Stimulated activated CD4-positive, alpha-beta T cell treated with anti-CD3 and anti-CD28 coated beads, Interleukin-4, amount 100 ng/mL, for 24 hours (primary cell): ENCODE measurements at regions not wholly inside any gene's neighbourhood (a gene's known extent, or its start where the extent isn't known, plus 50 kb on each side); places are given as distances from the start of the nearest gene placed in this dataset.

Source experiments
- DNase-seq: peaks from one replicate; pipeline ENCODE4 v3.0.0-alpha.2; 2020

DNA sequence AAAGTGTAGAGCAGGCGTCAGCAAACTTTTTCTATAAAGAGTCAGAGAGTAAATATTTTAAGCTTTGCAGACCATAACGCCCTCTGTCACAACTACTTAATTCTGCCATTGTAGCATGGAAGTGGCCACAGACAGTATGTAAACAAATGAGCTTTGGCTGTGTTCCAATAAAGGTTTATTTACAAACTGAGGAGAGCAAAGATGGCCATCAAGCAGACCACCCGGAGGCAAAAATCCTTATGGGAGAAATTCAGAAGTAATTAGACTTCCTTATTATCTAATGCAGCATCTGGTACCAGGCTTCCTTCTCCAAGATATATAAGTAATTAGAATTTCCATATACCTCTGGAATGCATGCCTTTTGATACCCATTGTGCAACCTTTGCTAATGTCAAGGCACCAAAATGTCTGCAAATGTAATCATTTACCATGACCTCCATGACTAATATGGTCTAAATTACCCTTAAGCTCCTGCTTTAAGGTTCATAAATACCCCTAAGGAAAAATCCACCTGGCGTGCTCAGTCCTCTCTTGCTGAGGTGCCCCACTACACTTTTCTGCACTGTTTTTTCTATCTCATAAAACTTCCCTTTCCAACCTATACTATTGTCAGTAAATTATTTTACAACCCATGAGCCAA lies 377.8 kb downstream of the MATN1 start:
- DNase-seq: no peak

DNA sequence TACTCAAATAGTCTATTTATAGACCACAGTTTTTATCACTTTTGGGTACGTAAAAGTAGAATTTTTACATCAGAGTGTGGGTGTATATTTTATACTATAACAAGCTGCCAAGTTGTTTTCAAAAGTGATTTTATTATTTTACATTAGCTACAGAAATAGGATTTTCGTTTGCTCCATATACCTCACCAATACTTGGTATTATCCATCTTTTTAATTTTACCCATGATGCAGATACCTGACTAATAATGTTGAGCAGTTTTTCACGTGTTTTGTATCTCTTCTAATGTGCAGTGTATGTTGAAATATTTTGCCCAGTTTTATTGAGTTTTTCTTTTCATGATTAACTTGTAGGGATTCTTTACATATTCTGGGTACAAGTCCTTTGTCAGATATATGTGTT lies 379.8 kb downstream of the MATN1 start:
- DNase-seq: no peak

DNA sequence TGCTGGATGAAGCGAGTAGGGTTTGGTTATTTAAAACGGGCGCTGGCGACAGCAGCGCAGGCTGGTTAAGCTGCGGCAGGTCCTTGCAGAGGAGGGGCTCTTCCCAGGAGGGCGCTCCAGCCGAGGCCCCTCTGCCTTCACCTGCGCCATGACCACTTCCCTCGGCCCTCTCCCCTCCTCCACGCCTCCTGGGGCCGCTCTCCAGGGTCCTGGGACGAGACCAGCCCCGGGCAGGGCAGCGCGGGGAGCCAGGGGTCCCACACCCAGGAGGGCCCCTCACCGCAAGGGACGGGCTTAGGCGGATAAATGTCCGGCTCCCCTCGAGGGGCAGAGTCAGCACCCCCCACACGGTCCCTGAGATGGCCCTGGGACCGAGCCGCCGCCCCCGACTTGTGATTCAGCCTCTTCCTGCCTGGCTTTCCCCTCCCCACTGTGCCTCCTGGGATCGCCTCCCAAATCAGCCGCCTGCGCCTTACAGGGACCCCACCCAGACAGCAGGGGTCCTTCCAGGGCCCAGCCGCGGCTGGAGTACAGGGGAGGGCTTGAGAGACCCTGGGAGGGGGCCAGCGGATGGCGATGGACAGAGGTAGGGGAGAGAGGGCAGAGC lies 380.7 kb downstream of the MATN1 start:
- DNase-seq: no peak

DNA sequence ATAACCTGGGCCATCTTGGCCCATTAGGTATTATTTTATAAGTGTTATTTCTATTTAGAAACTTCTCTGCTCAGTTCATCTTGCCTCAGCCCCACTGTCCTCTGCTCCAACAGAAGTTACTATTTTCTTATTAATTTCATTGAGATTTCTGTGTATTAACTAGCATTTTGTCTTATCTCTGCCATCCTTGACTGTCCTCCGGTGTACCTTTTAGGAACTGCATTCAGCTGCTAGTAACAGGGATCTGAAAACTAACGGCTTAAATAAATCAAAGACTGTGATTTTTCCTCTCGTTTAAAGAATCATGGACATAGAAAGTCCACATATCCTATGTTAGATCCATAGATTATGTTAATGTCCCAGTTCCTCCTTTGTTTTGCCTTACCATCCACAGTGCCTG lies 382.5 kb downstream of the MATN1 start:
- DNase-seq: no peak

DNA sequence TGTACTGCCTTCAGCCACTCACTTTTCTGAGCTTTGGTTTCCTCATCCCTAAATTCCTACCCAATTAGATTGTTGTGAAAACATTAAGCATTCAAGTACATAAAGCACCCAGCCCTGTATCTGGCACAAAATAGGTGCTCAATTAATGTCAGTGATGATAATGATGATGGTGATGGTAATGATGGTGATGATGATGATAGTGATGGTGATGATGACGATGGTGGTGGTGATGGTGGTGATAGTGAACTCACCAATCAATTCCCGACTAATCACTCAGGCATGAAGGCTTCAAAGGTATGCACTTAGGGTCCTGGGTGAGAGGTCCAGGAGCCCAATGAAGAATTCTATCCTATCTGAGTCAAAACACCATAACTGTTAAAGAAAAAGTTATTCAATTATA lies 383.5 kb downstream of the MATN1 start:
- no peak for DNase-seq

DNA sequence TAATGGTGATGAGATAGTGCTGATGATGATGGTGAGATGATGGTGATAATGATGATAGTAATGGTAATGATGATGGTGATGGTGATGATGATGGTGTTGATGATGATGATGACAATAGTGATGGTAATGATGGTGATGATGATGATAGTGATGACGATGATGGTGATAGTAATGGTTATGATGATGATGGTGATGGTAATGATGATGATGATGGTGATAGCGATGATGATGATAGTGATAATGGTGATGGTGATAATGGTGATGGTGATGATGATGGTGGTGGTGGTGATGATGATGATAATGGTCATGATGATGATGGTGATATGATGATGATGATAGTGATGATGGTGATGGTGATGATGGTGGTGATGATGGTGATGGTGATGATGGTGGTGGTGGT lies 384.6 kb downstream of the MATN1 start:
- DNase-seq: no peak

DNA sequence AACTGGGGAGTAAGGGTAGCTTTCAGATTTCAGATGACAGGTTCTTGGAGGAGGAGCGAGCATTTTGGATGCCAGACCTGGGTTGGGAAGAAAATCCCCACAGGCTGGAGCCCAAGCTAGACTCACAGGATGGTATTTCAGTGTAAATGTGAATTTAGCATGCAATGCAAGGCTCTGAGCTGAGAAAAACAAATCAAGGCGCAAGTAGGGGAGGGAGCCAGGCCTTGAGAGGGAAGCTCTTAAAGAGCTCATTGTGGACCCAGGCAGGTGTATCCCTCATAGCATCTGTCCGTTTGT lies 386.1 kb downstream of the MATN1 start:
- no peak for DNase-seq

DNA sequence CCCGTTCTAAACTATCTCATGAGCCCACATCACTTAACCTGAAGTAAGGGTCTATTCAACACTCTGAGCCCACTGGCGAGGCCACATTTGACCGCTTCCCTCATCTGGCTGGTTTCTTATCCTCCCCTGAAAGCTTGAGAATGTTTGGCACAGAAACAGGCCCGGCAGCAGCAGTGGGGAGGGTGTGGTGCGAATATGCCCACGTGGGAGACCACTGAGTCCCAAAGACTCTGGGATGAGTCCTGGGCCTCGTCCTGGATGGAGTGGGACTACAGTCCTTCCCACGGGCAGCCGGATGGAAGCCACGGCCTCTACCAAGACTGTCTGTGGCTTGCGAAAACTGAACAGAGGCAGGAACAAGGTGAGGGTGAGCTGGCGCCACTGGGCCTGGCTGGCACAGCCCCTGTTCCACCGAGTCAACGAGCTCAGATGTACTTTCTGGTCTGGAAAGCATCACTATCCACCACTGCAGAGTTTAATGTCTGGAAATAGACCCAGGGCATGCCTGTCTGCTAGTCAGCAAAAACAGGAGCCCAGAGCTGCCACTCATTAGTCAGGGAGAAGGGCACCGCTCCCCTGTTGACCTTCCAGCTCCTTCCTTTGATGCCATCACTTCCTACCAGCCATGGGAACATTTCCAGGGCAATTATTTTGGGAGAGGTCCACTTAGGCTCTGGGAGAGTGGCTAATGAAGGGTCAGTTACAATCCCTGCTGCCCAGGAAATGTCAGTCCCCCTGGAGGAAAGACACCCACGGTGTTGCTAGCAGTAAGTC lies 386.6 kb downstream of the MATN1 start:
- DNase-seq: no peak

DNA sequence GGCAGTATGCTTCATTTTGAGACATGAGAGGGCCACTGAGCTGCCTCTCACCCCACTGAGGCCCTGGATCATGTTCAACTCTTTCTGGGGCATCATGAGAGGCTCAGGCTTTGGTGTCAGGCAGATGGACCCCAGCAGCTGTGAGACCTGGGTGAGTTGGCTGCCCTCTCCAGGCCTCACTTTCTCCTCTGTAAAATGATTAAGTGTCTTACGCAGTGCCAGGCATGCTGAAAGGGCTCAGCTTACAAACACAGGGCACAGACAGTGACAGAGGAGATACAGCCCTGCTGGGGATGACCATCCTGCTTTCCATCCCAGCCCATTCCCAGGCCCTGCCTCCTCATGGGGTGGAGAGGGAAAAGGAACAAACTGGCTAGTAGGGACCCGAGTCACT lies 387.4 kb downstream of the MATN1 start:
- DNase-seq: no peak

DNA sequence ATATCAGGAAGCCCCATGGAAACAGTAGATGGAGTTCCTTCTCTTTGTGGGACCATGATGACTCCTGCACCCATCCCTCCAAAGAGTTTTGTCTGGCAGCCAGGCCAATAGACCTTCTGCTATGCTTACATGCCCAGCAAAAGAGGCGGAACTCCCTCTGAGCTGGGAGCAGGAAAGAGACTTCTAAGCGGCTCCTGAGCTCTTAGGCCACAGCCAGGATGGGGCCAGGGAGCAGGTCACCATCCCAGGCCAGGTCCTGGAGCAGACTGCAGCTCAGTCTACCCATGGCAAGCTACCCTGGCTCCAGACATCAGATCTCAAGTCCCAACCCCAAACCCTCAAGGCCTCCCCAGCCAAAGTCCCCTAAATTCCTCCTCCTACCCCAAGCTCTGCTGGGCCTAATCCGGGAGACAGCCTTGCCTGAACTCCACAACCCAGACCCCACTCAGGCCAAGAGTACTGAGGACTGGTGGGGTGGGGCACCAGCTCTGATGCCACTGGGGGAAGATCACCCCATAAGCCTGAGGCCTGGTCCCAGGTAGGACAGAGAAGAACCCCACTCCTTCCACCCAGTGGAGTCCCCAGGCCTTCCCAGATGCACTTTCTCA lies 387.9 kb downstream of the MATN1 start:
- no peak for DNase-seq

DNA sequence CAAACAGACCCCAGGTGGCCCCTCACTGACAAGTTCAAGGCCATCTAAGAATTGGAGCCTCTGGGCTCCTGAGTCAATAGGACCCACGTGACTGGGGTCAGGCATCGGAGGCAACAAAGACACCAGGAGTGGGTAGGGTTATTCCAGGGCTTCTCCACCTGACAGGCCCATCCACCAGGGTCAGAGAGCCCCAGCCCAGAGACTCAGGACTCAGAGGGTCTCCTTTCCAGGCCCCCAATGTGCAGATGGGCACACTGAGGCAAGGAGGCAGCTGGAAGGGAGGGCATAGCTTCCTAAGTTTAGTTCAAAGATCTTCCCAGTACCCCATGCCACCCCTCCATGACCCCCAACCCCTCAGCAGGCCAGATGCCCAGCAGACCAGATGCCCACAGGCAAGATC lies 388.6 kb downstream of the MATN1 start:
- no peak for DNase-seq

DNA sequence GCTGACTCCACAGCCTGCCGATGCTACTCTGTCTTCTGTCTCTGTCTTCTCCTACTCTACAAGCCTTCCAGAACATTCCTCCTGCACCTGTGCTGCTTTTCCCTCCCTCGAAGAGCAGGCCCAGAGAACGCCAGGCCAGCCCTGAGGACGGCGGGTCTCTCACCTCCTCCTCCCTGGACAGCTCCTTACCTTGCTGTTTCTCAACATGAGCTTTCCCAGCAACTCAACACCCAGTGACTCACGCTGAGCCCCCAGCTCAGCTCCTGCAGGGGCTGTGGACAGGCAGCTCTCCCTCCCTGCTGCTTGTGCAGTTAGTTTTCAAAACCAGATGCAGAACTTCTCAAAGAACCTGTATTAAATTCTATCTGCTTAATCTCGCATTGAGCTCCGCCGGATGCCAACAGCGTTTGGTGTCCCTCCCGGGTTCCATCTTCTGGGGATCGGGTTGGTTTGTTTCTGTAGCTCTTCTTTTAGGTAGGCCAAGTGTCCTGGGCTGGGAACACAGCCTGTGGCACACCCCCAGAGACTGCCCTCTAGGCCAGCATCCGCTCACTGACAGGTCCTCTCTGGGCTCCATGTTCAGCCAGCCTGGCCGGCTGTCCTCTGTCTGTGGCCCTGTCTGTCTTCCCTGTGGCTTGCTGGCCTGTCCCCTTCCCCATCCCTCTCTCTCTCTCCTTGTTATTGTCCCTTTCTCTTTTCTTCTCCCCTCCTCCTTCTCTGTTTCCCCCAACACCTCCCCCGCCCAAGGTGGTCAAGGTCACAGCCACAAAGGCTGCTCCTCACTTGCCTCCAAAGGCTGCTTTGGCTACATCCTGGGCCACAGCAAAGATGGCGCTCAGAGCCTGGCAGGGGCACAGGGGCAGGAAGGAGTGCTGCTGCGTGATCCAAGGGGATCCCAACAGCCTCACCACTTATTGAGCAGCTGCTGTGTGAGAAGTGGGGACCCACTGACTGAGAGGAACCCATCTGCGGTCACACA lies 391.0 kb downstream of the MATN1 start:
- no peak for DNase-seq

DNA sequence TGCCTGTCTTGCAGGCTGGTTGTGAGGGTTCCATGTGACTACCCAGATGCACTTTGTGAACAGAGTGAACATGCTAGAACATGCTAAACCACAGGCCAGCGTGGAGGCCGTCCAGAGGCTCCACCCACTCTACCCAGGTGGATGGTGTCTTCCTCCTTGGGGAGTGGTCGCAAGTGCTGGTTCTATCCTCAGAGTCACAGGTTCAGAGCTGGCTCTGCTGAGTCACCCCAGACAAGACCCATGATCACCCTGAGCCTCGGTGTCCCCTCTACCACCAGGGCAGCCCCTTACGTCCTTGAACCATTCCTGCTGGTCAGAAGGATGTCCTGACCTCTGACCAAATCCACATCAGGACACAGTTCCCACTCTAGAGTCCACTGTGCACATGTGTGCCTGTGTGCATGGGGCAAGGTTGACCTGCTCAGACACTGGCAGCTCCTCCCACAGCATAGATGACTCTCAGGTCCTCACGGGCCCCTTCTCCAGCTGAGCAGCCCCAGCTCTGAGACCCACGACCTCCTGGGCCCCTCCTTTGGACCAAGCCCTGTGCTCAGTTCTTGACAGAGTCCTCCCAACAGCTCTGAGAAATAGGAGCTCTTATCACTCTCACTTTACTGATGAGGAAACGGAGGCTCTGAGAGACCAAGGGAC lies 391.8 kb downstream of the MATN1 start:
- no peak for DNase-seq

DNA sequence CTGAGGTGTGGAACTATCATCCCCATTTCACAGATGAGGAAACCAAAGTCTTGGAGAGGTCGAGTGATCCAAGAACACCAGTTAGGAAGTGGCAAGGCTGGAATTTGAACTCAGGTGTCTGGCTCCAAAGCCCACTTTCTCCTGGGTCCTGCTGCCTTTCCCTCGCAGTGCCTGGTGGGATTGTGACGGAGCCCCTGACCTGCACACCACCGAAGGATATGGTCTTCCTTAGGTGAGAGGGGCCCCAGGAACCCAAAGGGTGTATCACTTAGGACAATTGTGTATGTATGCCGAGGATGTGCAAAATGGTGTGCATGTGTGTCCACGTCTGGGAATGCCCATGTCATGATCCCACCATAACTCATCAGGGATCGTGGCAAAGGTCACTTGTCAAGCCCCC lies 392.7 kb downstream of the MATN1 start:
- no peak for DNase-seq

DNA sequence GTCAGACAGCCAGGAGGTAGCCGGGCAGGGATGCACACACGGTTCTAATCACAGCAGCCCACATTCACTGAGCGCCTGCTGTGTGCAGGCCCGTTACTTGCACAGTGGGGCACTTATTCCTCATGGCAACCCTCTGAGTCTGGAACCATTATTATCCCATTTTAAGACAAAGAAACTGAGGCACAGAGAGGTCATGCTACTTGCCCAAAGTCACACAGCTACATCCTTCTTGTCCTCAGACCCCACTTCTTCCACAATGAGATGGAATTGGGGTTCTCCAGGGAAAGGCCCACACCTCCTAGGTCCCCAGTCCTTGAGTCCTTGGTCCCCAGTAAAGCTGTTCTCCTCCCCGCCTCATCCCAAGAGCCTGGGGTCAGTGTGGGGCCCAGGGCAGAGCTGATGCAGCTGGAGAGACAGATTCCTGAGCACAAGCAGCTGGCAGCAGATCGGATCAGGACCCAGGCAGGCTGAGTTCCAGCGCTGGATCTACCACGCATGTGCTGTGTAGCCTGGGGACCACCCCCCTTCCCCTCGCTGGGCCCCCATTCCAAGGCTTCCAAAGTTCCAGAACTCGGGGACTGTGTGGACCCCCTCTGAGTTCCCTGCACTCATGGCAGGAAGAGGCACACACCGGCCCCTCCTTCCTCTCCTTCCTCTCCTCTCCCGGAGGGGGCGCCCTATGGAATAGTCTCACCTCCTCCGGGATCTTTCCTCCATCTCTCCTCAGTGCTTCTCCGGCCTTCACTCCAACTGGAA lies 393.4 kb downstream of the MATN1 start:
- no peak for DNase-seq

DNA sequence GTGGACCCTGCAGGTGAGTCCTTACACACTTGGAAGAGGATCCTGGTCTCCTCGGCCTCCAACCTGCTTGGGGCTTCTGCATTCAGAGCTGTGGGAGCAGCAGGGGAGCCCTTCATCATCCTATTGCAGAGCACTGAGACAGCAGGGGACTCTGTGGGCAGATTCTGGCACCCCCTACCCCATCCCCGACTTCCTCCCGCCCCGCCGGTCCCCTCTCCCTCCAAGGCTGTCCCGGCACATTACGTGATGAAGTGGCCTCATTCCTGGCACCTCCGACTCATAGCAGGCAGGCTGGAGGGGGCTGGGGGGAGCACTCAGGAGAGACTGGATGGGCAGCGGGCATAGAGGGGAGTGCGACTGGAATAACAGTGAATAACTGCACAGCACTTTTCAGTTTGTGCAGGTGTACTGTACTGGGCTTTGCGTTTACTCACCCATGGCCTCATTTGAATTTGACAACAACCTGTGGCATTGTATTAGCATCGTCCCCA lies 394.1 kb downstream of the MATN1 start:
- no peak for DNase-seq

DNA sequence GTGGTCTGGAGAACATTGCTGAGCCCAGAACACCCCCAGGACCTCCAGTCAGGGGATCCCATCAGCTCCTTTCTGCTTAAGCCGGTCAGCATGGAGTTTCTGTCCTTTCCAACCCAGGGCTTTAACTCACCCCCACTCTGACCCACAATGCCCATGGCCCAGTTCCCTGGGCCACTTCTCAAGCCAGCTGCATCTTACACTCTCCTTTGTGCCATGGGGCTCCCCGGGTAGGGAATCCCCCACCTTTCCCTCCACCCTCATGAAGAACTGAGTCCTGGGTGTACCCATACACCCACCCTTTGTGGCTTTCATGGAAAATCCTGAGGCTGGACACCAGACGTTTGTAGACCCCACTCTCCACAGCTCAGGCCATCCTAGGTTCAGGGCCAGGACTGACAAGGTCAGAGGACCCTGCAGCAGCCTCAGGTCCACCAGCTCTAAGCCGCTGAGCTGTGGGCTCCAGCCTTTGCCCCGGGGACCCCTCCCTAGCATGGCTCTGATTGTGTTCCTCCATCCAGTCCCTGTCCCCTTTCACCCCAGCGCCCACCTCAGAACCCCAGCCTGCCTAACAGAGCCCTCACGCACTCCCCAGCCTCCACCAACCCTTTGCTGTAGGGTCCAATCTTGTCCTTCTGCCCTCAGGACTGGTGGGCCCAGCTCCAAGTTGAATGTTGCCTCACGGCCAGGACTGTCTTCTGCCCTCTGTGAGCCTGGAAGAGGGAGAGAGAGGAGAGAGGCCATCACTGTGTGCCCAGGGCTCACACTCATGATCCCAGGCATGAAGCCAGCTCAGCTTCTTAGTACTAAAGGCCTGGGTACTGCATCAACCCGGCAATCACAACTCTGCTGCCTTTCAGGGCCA lies 394.8 kb downstream of the MATN1 start:
- no peak for DNase-seq

DNA sequence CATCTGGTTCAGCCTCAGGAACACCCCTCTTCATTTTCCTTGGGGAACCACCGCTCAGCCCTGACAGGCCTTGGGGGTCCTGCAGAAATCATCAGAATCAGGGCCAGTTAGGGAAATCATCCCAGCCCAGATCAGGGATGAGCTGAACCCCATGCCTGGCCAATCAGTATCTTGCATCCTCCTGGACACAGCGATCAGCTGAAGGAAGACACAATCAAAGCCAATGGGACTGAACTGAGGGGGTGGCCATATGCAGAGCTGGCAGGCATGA lies 395.4 kb downstream of the MATN1 start:
- DNase-seq: no peak

DNA sequence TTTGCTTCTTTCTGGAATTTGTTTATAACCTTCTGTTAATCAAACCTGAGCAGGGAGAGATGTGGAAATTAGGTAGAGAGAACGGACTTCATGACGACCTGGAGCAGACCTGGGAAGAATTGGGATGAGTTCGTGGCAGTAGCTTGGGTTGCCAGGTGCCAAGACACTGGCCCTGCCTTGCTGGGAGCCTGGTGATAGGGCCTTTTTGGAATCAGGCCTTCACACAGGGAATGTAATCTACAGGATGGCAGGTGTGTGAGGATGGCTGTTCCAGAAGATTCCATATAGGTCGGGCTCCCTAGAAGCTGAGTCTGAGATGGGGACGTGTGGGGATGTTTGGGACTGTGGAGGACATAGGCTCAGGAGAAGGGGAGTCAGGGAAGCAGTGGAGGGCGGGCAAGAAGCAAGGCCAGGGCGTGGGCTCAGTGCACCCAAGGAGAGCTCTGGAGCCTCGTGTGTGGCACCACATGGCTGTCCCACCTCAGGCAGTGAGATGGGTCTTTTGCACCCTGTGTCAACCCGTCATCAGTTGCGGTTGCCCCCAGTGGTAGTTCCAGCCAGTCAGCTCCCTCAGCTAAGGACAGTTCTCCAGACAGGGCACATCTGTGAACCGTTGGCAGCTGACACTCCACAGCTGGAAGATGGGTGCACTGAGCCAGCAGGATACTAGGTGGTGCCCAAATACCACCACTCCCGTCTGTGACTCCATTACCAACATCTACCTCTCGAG lies 395.9 kb downstream of the MATN1 start:
- DNase-seq: no peak

DNA sequence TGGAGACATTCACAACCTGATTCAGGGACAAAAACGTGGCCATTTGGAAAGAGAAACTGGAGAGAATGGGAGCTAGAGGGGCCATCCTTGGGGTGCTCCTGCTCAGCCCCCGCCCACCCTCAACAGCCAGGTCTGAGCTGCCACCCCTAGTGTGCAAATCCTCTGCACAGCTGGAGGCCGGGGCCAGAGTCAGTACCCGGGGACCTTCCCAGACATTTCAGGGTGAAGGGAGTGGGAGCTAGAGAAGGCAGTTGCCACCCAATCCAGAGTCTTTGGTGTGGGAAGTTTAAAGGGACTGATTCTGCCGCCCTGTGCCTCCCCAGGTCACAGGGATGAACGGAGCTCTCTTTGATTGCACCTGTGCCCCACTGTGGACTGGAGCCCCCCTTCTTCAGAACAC lies 397.4 kb downstream of the MATN1 start:
- no peak for DNase-seq
